ENCODE measurements at regions not wholly inside any gene's neighbourhood (a gene's known extent, or its start where the extent isn't known, plus 50 kb on each side); places are given as distances from the start of the nearest gene placed in this dataset.

DNA sequence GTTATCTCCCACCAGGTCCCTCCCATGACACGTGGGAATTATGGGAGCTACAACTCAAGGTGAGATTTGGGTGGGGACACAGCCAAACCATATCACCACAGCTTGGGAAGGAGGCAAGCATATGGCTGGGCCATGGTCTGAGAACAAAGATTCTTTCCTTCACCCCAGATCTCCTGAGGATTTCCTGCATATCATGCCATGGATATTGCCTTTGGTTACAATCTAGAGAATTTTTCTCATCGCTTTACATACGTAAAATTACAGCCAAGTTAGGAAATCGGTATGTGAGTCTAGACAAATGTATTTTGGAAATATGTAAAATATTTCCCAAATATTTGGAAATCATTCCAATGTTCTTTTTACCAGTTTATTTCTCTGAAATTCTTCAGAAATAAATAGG is 398.3 kb downstream of the RFC3 start:
- TF ChIP-seq ZNF121 (tag by site-specific recombination; IDR thresholded peaks at IDR 0.05) (no peak), ZNF623 (tag by site-specific recombination; IDR thresholded peaks at IDR 0.05) (no peak)
- TF ChIP-seq, protein P1, sequence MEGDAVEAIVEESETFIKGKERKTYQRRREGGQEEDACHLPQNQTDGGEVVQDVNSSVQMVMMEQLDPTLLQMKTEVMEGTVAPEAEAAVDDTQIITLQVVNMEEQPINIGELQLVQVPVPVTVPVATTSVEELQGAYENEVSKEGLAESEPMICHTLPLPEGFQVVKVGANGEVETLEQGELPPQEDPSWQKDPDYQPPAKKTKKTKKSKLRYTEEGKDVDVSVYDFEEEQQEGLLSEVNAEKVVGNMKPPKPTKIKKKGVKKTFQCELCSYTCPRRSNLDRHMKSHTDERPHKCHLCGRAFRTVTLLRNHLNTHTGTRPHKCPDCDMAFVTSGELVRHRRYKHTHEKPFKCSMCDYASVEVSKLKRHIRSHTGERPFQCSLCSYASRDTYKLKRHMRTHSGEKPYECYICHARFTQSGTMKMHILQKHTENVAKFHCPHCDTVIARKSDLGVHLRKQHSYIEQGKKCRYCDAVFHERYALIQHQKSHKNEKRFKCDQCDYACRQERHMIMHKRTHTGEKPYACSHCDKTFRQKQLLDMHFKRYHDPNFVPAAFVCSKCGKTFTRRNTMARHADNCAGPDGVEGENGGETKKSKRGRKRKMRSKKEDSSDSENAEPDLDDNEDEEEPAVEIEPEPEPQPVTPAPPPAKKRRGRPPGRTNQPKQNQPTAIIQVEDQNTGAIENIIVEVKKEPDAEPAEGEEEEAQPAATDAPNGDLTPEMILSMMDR (tag by site-specific recombination; IDR thresholded peaks at IDR 0.05): no peak
